Muscle layer of colon (tissue), 2 donors: ENCODE measurements at regions not wholly inside any gene's neighbourhood (a gene's known extent, or its start where the extent isn't known, plus 50 kb on each side); places are given as distances from the start of the nearest gene placed in this dataset.

Experiments
- H3K27ac ChIP-seq: one replicate; pipeline ENCODE4 v1.7.0; 2013; ENCODE audit warnings: low read depth, mild to moderate bottlenecking, low read length, moderate library complexity
- H3K27me3 ChIP-seq, 2 donors: one replicate each; pipeline ENCODE4 v1.7.0; 2013; ENCODE audit warnings: low read length in 2 of 2, mild to moderate bottlenecking in 2 of 2; ENCODE audit not compliant: insufficient read depth in 2 of 2, control insufficient read depth in 1 of 2
- H3K36me3 ChIP-seq: one replicate; pipeline ENCODE4 v1.7.0; 2013; ENCODE audit warnings: mild to moderate bottlenecking, low read length; ENCODE audit not compliant: insufficient read depth
- H3K4me1 ChIP-seq: one replicate; pipeline ENCODE4 v1.7.0; 2013; ENCODE audit warnings: mild to moderate bottlenecking, low read length; ENCODE audit not compliant: insufficient read depth
- H3K4me3 ChIP-seq, 2 donors: one replicate each; pipeline ENCODE4 v1.7.0; 2013; ENCODE audit warnings: low read length in 2 of 2, low read depth in 1 of 2, mild to moderate bottlenecking in 1 of 2, moderate library complexity in 1 of 2
- H3K9ac ChIP-seq: one replicate; pipeline ENCODE4 v1.7.0; 2013; ENCODE audit warnings: low read length
- H3K9me3 ChIP-seq: one replicate; pipeline ENCODE4 v1.7.0; 2013; ENCODE audit warnings: mild to moderate bottlenecking, low read length
- donor health status: abdominal sarcoma.
- donor health status: Adenocarcinoma of cecum.

DNA sequence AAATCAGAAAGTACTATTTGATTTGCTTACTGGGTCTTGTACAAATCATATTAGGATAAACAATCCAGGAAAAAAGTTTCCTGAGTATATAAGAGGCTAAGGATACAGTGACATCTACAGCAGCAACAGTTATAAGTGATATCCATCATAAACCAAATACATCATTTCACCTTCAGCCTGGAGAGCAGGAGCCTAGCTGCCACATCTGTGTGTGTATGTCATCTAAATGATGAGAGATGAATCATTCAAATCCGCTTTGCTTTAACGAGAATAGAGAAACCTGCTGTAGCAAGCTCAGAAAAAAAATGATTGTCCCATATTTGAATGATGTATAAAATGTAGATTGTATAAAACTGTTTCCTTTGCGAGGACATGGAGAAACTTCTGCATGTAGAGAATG, 841.4 kb downstream of the SI start:
- H3K36me3 ChIP-seq, result no peaks in the 10 kb centered on the region
- no peak overlapping the region for H3K9ac ChIP-seq

DNA sequence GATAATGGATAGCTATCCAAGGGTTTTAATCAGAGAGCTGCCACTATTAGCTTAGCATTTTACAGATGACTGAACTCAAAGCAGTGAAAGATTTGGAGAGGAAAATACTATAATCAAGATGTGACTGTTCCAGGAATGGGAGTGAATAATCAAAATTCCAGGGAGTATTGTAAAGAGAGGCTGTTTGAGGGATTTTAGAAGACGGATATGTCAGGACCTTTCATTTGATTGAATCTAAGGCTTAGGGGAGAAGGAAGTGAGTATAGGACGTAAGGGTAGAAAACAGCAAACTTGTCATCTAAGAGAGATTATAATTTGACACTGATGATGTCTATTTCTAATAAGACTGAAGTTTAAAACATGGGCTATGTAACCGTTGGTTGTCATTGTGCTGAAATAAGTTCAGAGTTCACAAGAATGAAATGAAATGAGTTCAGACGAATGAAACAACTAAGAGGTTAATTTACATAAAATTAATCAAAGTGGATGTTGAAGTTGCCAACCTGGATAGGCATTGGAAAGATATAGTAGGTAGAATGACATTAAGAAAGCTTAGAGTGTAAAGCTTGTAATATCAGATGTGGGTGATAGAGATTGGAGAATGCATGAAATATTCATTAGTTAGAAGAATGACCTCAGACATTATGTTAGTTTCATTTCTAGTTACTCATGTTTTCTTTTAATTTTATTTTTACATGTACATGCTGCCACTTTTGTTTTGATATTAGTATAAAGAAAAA, 842.8 kb downstream of the SI start:
- Histone ChIP-seq H3K9me3 (no peaks in the 10 kb centered on the region), H3K36me3 (no peaks in the 10 kb centered on the region), H3K27me3 (no peaks in the 10 kb centered on the region), H3K4me1 (no peaks in the 10 kb centered on the region), H3K9ac (no peak overlapping the region), H3K27ac (no peak overlapping the region), H3K4me3 (no peak overlapping the region)

More for the DNA sequence above, 841.4 kb downstream of the SI start:
- Histone ChIP-seq H3K27me3 (no peaks in the 10 kb centered on the region), H3K27ac (no peak overlapping the region), H3K4me1 (no peaks in the 10 kb centered on the region), H3K9me3 (no peaks in the 10 kb centered on the region), H3K4me3 (no peak overlapping the region)

DNA sequence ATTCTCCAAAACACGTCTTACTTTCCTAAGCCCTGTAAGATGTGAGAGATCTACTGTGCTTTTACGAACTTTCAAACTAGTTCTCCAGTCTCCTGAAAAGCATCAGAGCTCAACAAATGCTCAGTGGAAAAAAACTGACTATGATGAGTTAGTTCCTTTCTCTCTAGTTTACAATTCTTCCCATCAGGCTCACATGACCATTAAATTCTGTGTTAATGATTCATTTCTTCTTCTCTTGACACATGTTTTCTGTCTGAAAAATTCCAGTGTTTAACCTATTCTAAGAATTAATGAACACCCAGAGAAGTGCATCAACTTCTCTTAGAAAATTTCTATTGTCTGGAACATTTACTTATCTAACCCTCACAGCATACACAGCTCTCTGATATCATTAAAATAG, 844.3 kb downstream of the SI start:
- no peaks in the 10 kb centered on the region for H3K9me3 ChIP-seq
- no peak overlapping the region for H3K9ac ChIP-seq
- H3K4me3 ChIP-seq, result no peak overlapping the region
- no peak overlapping the region for H3K27ac ChIP-seq
- no peaks in the 10 kb centered on the region for H3K36me3 ChIP-seq
- no peaks in the 10 kb centered on the region for H3K4me1 ChIP-seq
- no peaks in the 10 kb centered on the region for H3K27me3 ChIP-seq

- Histone ChIP-seq H3K27me3 (no peaks in the 10 kb centered on the region), H3K9ac (no peak overlapping the region), H3K36me3 (no peaks in the 10 kb centered on the region), H3K4me3 (no peak overlapping the region), H3K4me1 (no peaks in the 10 kb centered on the region), H3K9me3 (no peaks in the 10 kb centered on the region), H3K27ac (no peak overlapping the region)
Observed at GRCh38 chr3:164231718-164232117, 846.6 kb downstream of the SI start.

GRCh38 chr3:164230385-164231094, 847.8 kb downstream of the SI start:
- Histone ChIP-seq H3K9ac (no peak overlapping the region), H3K36me3 (no peaks in the 10 kb centered on the region), H3K27me3 (no peaks in the 10 kb centered on the region), H3K9me3 (no peaks in the 10 kb centered on the region), H3K4me1 (no peaks in the 10 kb centered on the region), H3K27ac (no peak overlapping the region), H3K4me3 (no peak overlapping the region)

DNA sequence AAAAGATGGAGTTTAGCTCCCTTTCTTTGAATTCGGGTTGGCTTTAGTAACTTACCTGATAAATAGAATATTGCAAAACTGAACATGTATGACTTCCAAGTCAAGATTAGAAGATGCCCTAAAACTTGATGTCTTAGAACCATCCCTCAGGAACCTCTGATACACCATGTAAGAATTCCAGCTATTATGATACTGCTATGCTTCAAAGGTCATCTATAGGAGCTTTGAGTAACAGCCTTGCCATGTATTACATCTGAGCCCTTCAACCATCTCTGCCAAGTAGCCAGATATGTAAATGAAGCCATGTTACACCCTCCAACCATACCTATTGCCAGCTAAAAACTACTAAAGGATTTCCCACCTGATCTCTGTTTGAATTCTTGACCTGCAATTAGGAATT, 854.2 kb downstream of the SI start:
- Histone ChIP-seq H3K27me3 (no peaks in the 10 kb centered on the region), H3K4me1 (no peaks in the 10 kb centered on the region), H3K9me3 (no peaks in the 10 kb centered on the region), H3K36me3 (no peaks in the 10 kb centered on the region), H3K4me3 (no peak overlapping the region), H3K9ac (no peak overlapping the region), H3K27ac (no peak overlapping the region)

GRCh38 chr3:164222197-164222596, 856.1 kb downstream of the SI start:
- H3K9ac ChIP-seq, result no peak overlapping the region
- H3K27me3 ChIP-seq, result no peaks in the 10 kb centered on the region
- H3K27ac ChIP-seq, result no peak overlapping the region
- no peaks in the 10 kb centered on the region for H3K9me3 ChIP-seq
- H3K4me3 ChIP-seq, result no peak overlapping the region
- H3K4me1 ChIP-seq, result no peaks in the 10 kb centered on the region
- H3K36me3 ChIP-seq, result no peaks in the 10 kb centered on the region

DNA sequence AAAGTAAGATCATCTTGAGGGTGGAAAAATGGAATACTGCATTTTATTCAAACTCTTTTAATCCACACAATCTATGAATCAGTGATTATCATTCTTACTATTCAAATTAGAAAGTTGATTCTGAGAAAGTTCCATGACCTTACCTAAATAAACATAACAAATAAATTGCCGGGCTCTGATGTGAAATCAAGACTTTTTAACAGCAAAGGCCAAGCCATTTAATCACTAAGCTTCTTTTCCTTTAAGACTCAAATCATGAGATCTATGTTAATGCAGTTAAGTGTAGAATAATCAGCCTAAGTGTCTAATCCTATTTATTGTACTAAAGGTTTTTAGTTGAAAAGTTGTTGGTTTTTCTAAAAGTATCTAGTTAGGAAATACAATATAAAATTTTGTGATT, 857.0 kb downstream of the SI start:
- Histone ChIP-seq H3K9me3 (no peaks in the 10 kb centered on the region), H3K4me3 (no peak overlapping the region), H3K9ac (no peak overlapping the region), H3K27ac (no peak overlapping the region), H3K36me3 (no peaks in the 10 kb centered on the region), H3K27me3 (no peaks in the 10 kb centered on the region), H3K4me1 (no peaks in the 10 kb centered on the region)

DNA sequence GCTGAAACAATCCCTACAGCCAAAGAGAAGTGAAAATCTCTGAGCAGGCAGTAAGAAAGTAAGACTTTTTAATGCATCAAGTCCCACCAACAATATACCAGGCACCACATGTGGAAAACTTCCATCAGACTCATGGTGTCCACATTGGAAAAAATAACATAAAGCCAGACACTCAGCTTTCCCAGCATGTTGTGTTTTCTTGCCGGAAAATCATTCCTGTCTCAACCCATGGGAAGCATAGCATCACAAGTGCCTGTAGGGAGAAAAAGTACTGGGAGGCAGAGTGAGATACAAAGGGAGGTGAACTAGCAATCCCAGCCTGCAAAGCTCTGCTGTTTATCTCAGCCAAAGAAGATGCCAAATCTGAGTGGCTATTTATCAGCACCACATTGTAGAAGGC, 868.9 kb downstream of the SI start:
- Histone ChIP-seq H3K9ac (no peak overlapping the region), H3K4me1 (no peaks in the 10 kb centered on the region), H3K27ac (no peak overlapping the region), H3K27me3 (no peaks in the 10 kb centered on the region), H3K4me3 (no peak overlapping the region), H3K36me3 (no peaks in the 10 kb centered on the region), H3K9me3 (no peaks in the 10 kb centered on the region)

DNA sequence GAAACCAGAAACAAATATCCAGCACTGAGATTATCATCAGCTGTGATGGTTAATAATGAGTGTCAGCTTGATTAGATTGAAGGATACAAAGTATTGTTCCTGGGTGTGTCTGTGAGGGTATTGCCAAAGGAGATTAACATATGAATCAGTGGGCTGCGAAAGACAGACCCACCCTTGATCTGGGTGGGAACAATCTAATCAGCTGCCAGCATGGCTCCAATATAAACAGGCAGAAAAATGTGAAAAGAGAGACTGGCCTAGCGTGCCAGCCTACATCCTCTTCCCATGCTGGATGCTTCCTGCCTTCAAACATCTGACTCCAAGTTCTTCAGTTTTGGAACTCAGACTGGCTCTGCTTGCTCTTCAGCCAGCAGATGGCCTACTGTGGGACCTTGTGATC, 869.5 kb downstream of the SI start:
- H3K4me1 ChIP-seq, result no peaks in the 10 kb centered on the region

GRCh38 chr3:164208048-164208447, 870.2 kb downstream of the SI start:
- no peaks in the 10 kb centered on the region for H3K36me3 ChIP-seq
- H3K4me1 ChIP-seq, result no peaks in the 10 kb centered on the region
- H3K9me3 ChIP-seq, result no peaks in the 10 kb centered on the region
- H3K27me3 ChIP-seq, result no peaks in the 10 kb centered on the region
- H3K4me3 ChIP-seq, result no peak overlapping the region
- no peak overlapping the region for H3K9ac ChIP-seq
- H3K27ac ChIP-seq, result no peak overlapping the region

More for the DNA sequence above, 869.5 kb downstream of the SI start:
- no peaks in the 10 kb centered on the region for H3K36me3 ChIP-seq
- H3K9ac ChIP-seq, result no peak overlapping the region
- H3K9me3 ChIP-seq, result no peaks in the 10 kb centered on the region
- no peak overlapping the region for H3K27ac ChIP-seq
- H3K27me3 ChIP-seq, result no peaks in the 10 kb centered on the region
- no peak overlapping the region for H3K4me3 ChIP-seq
